Astrocyte of the spinal cord (primary cell): ENCODE measurements at regions not wholly inside any gene's neighbourhood (a gene's known extent, or its start where the extent isn't known, plus 50 kb on each side); places are given as distances from the start of the nearest gene placed in this dataset.

Experiments used
- DNase-seq: peaks from one replicate; pipeline ENCODE4 v3.0.0; 2011; ENCODE audit warnings: low read depth, low spot score
- H3K4me3 ChIP-seq: 2 replicates; pipeline ENCODE4 v1.5.1; 2011; ENCODE audit warnings: low read depth, mild to moderate bottlenecking, low read length, moderate library complexity
- CTCF ChIP-seq: IDR thresholded peaks from 2 replicates; pipeline ENCODE4 v1.5.1; 2012; ENCODE audit warnings: low read depth, mild to moderate bottlenecking, low read length, inconsistent platforms
- in situ Hi-C: cut with HindIII; loops from 2 replicates; pipeline ENCODE4 v1.10.0; 2017; ENCODE audit warnings: low sequenced_read_pairs

- H3K4me3 ChIP-seq, result no peak overlapping the region
- in situ Hi-C loops, result no loop called here
- no peak for TF ChIP-seq CTCF
- DNase-seq, result no peak
These were observed 132.7 kb downstream of the TRAM1L1 start for GRCh38 chr4:116952530-116953136.

GRCh38 chr4:116949856-116950255 is 135.5 kb downstream of the TRAM1L1 start:
- TF ChIP-seq CTCF, result no peak
- in situ Hi-C loops, result no loop called here

GRCh38 chr4:116942315-116942714 is 143.1 kb downstream of the TRAM1L1 start:
- in situ Hi-C loops, result no loop called here
- no peak overlapping the region for H3K4me3 ChIP-seq
- TF ChIP-seq CTCF, result no peak
- no peak for DNase-seq

More at GRCh38 chr4:116949856-116950255, 135.5 kb downstream of the TRAM1L1 start:
- no peak for DNase-seq
- H3K4me3 ChIP-seq, result no peak overlapping the region

GRCh38 chr4:116930329-116930728 is 155.0 kb downstream of the TRAM1L1 start:
- no peak for DNase-seq
- H3K4me3 ChIP-seq, result no peak overlapping the region
- no peak for TF ChIP-seq CTCF
- in situ Hi-C loops, result no loop called here

- in situ Hi-C loops, result no loop called here
- H3K4me3 ChIP-seq, result no peak overlapping the region
- no peak for DNase-seq
- no peak for TF ChIP-seq CTCF
These were observed 158.6 kb downstream of the TRAM1L1 start for GRCh38 chr4:116926631-116927295.

- in situ Hi-C loops, result no loop called here
- TF ChIP-seq CTCF, result no peak
- H3K4me3 ChIP-seq, result peak overlapping the region; percentile 45
- DNase-seq, result peak; percentile 34
These were observed 159.4 kb downstream of the TRAM1L1 start for GRCh38 chr4:116925900-116926457.
